IMR-90 (cell line): ENCODE measurements at regions not wholly inside any gene's neighbourhood (a gene's known extent, or its start where the extent isn't known, plus 50 kb on each side); places are given as distances from the start of the nearest gene placed in this dataset.

Source experiments
- ATAC-seq: fragments of 200-7000 bp; cut with Tn5 transposase; 2 replicates; pipeline ENCODE4 v1.9.1; 2020; ENCODE audit warnings: low read depth, mild to moderate bottlenecking, moderate library complexity
- BruUV-seq: library from RNA; stranded (reverse); fragments of 400-500 nt; replicated peaks from 2 replicates; lab custom pipeline; 2021; lab: Mats Ljungman, UMichigan
- CTCF ChIA-PET: fragments of 300-600 bp; formaldehyde crosslinking; extraction: SDS; loops from one replicate; lab custom pipeline; 2021; ENCODE audit warnings: antibody characterized with exemption; lab: Yijun Ruan, JAX
- POLR2A ChIA-PET: fragments of 300-600 bp; sonication (Branson Sonifier 250); formaldehyde crosslinking; loops from one replicate; lab custom pipeline; 2022; ENCODE audit warnings: antibody characterized with exemption; ENCODE audit not compliant: unreplicated experiment; lab: Charles Lee
- DNase-seq: peaks from one replicate; pipeline ENCODE4 v3.0.0; 2013
- H2AFZ ChIP-seq: replicated peaks from 2 replicates; pipeline ENCODE3; 2013; ENCODE audit warnings: low read length, mild to moderate bottlenecking; ENCODE audit not compliant: poor library complexity
- H2AK5ac ChIP-seq: 2 replicates; pipeline ENCODE4 v1.6.1; 2013; ENCODE audit warnings: low read depth, low read length, inconsistent platforms
- H2AK9ac ChIP-seq: replicated peaks from 2 replicates; pipeline ENCODE3; 2013; ENCODE audit warnings: mild to moderate bottlenecking, low read depth, low read length, moderate library complexity; ENCODE audit not compliant: poor library complexity
- H2BK120ac ChIP-seq: 2 replicates; pipeline ENCODE4 v1.6.1; 2013; ENCODE audit warnings: low read depth, low read length, inconsistent platforms
- H2BK15ac ChIP-seq: 3 replicates; pipeline ENCODE4 v1.6.1; 2013; ENCODE audit warnings: low read depth, low read length, inconsistent platforms
- H2BK20ac ChIP-seq: 2 replicates; pipeline ENCODE4 v1.6.1; 2013; ENCODE audit warnings: low read depth, mild to moderate bottlenecking, inconsistent platforms, low read length, moderate library complexity
- H2BK5ac ChIP-seq: 2 replicates; pipeline ENCODE4 v1.6.1; 2013; ENCODE audit warnings: mild to moderate bottlenecking, low read depth, low read length, inconsistent platforms; ENCODE audit not compliant: poor library complexity, severe bottlenecking
- H3K14ac ChIP-seq: replicated peaks from 2 replicates; pipeline ENCODE4 v1.6.1; 2013; ENCODE audit warnings: low read depth, low read length, inconsistent platforms
- H3K18ac ChIP-seq: 2 replicates; pipeline ENCODE4 v1.6.1; 2013; ENCODE audit warnings: low read depth, low read length, control low read depth
- H3K23ac ChIP-seq: 2 replicates; pipeline ENCODE4 v1.6.1; 2013; ENCODE audit warnings: low read depth, low read length, inconsistent platforms
- H3K27ac ChIP-seq: 2 replicates; pipeline ENCODE4 v1.5.1; 2013; ENCODE audit warnings: mild to moderate bottlenecking, control low read depth, low read length; ENCODE audit not compliant: insufficient read depth
- H3K27me3 ChIP-seq: 2 replicates; pipeline ENCODE4 v1.6.1; 2013; ENCODE audit warnings: low read length; ENCODE audit not compliant: control insufficient read depth, insufficient read depth
- H3K36me3 ChIP-seq: 2 replicates; pipeline ENCODE4 v1.6.1; 2013; ENCODE audit warnings: low read length, mixed read lengths; ENCODE audit not compliant: control insufficient read depth, insufficient read depth
- H3K4ac ChIP-seq: 2 replicates; pipeline ENCODE4 v1.6.1; 2013; ENCODE audit warnings: low read depth, low read length, inconsistent platforms
- H3K4me1 ChIP-seq: 2 replicates; pipeline ENCODE4 v1.6.1; 2013; ENCODE audit warnings: low read length, mixed read lengths; ENCODE audit not compliant: control insufficient read depth, insufficient read depth
- H3K4me2 ChIP-seq: 2 replicates; pipeline ENCODE4 v1.6.1; 2013; ENCODE audit warnings: low read depth, mild to moderate bottlenecking, control low read depth, low read length, moderate library complexity
- H3K4me3 ChIP-seq: 2 replicates; pipeline ENCODE4 v1.5.1; 2013; ENCODE audit warnings: low read depth, mild to moderate bottlenecking, control low read depth, low read length, moderate library complexity; ENCODE audit not compliant: insufficient read depth
- H3K56ac ChIP-seq: 2 replicates; pipeline ENCODE4 v1.6.1; 2013; ENCODE audit warnings: low read length, inconsistent platforms; ENCODE audit not compliant: insufficient read depth; ENCODE audit errors: extremely low read depth
- H3K79me1 ChIP-seq, 2 experiments: 2 replicates each; pipeline ENCODE4 v1.6.1; 2013; ENCODE audit warnings: low read length in 2 of 2, inconsistent platforms in 1 of 2, low read depth in 1 of 2
- H3K9ac ChIP-seq: 2 replicates; pipeline ENCODE4 v1.6.1; 2013; ENCODE audit warnings: low read depth, low read length, control low read depth
- H3K9me1 ChIP-seq: 2 replicates; pipeline ENCODE4 v1.6.1; 2013; ENCODE audit warnings: low read length, inconsistent platforms; ENCODE audit not compliant: insufficient read depth
- H3K9me3 ChIP-seq: 2 replicates; pipeline ENCODE4 v1.6.1; 2013; ENCODE audit warnings: low read length; ENCODE audit not compliant: control insufficient read depth, insufficient read depth
- H4K20me1 ChIP-seq: 2 replicates; pipeline ENCODE4 v1.6.1; 2013; ENCODE audit warnings: low read length, inconsistent platforms; ENCODE audit not compliant: insufficient read depth
- H4K5ac ChIP-seq: 2 replicates; pipeline ENCODE4 v1.6.1; 2013; ENCODE audit warnings: mild to moderate bottlenecking, low read depth, low read length, control low read depth
- H4K8ac ChIP-seq, 2 experiments: 2 replicates each; pipeline ENCODE4 v1.6.1; 2013; ENCODE audit warnings: low read depth in 2 of 2, low read length in 2 of 2, control low read depth in 1 of 2, inconsistent platforms in 1 of 2
- H4K91ac ChIP-seq: 2 replicates; pipeline ENCODE4 v1.6.1; 2013; ENCODE audit warnings: low read depth, low read length, inconsistent platforms; ENCODE audit not compliant: insufficient read depth
- RAD21 ChIP-seq: IDR thresholded peaks from 2 replicates; pipeline ENCODE4 v1.6.1; 2012; ENCODE audit warnings: low read length, improper control_type of control experiment
- WGBS, 2 experiments: methylation state at CpG; one replicate each; pipeline versions ENCODE4 v1.1.5 to v1.1.7; 2013; ENCODE audit warnings: missing lambda C conversion rate in 2 of 2; ENCODE audit not compliant: insufficient read length in 1 of 2; ENCODE audit errors: extremely low coverage in 2 of 2; 5-methylcytosine and 5-hydroxymethylcytosine counted together
- dilution Hi-C: fragments of 300-500 bp; cut with HindIII; formaldehyde crosslinking; loops from one replicate; pipeline ENCODE4 v1.14.3; 2018; ENCODE audit warnings: low sequenced_read_pairs; ENCODE audit not compliant: unreplicated experiment
- in situ Hi-C: fragments of 300-500 bp; cut with MboI; formaldehyde crosslinking; loops from 3 replicates; pipeline ENCODE4 v1.14.3; 2019; ENCODE audit warnings: low sequenced_read_pairs, inconsistent platforms, mixed read lengths
- intact Hi-C: fragments of 100-400 bp; cut with micrococcal nuclease; formaldehyde crosslinking; loops from 2 replicates; pipeline ENCODE4 v1.10.0; 2022

- Histone ChIP-seq H4K91ac (no peak overlapping the region), H3K27me3 (no peaks in the 10 kb centered on the region), H3K79me1 (no peaks in the 10 kb centered on the region), H4K20me1 (no peaks in the 10 kb centered on the region), H2BK20ac (no peak overlapping the region), H2AK5ac (no peak overlapping the region), H3K4me3 (no peak overlapping the region), H2AK9ac (no peak overlapping the region), H3K36me3 (no peaks in the 10 kb centered on the region), H3K18ac (no peak overlapping the region), H3K23ac (no peak overlapping the region), H3K4me1 (no peaks in the 10 kb centered on the region), H4K8ac (no peak overlapping the region), H3K56ac (no peak overlapping the region), H3K9ac (no peak overlapping the region), H3K9me1 (no peaks in the 10 kb centered on the region), H2BK120ac (no peak overlapping the region), H2BK5ac (no peak overlapping the region), H3K9me3 (peaks cover 3% of the 10 kb centered on the region; the same call in 1 of the 2 replicates), H3K14ac (no peak overlapping the region), H3K4ac (no peak overlapping the region), H2AFZ (no peak overlapping the region), H3K4me2 (no peak overlapping the region), H3K27ac (no peak overlapping the region), H2BK15ac (no peak overlapping the region), H4K5ac (no peak overlapping the region)
- TF ChIP-seq RAD21, result no peak
- in situ Hi-C loops (no loop called here), intact Hi-C loops (no loop called here), dilution Hi-C loops (no loop called here)
- ATAC-seq (no peak), DNase-seq (no peak)
- ChIA-PET CTCF (no interaction called here), POLR2A (no interaction called here)
- 93% methylated on average over 6 of the region's 28 CpGs; no CpG with 5 or more reads in 1 of the 2 experiments for WGBS, 2 experiments
- BruUV-seq, result no TSS peak
Observed at GRCh38 chr1:170250531-170251276, 104.9 kb downstream of the NTMT2 start.
